ENCODE measurements at regions not wholly inside any gene's neighbourhood (a gene's known extent, or its start where the extent isn't known, plus 50 kb on each side); places are given as distances from the start of the nearest gene placed in this dataset.

- TF ChIP-seq CTCF (IDR thresholded peaks at IDR 0.05) (no peak), POLR2A (IDR thresholded peaks at IDR 0.05; ENCODE audit: low read depth) (no peak), EP300 (IDR thresholded peaks at IDR 0.05) (no peak)
These were observed 387.7 kb downstream of the TLR4 start for GRCh38 chr9:118091711-118092500.

All from esophagus muscularis mucosa (tissue), 4 donors.